OCI-M2 (cell line): ENCODE measurements at regions not wholly inside any gene's neighbourhood (a gene's known extent, or its start where the extent isn't known, plus 50 kb on each side); places are given as distances from the start of the nearest gene placed in this dataset.
"Not testable (repeated sequence)": the region's sequence is repeated elsewhere in the genome, so short reads cannot be mapped to it uniquely, and the experiment has no call there.

ENCODE experiments used
- DNase-seq: peaks from one replicate; lab custom pipeline; 2025; ENCODE audit not compliant: unreplicated experiment; lab: John Stamatoyannopoulos, UW

DNA sequence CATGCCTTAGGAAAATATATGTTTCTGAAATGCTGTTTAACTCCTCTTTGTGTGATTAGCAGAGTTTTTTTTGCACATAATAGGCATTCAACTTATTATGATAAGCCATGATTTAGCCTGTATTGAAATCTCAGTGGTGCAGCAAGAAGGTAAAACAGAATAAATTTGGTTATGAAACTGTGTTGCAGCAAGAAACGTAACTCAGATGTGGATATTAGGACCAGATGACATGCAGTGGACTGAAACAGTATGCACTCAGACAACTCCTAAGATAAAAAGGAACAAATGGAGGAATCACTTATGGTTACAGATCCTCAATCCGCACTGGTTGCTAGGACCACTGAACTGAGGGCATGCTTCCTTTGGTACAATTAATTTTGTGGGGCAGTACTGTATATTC is 254.2 kb upstream of the HSF2 start:
- no peak for DNase-seq

DNA sequence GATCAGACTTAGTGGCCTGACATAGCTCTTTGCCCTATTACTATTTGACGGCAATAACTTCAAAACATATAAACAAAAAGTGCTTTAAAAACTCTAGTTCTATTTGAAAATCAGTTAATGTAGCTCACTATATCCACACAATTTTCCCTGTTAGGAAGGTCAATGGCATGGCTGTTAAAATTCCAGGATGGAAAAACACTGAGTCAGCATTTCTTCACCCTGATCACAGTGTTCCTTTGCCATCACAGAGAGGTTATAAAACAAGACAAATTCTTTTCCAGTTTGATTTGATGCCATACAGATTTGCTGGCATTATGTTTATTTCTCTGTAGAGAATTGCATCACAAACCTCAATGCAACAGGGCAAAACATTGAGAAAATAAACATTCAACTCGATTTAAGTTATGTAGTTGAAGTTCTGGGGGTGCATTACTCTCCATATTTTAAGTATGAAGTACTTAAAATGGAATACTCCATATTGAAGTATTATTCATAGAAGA is 253.7 kb upstream of the HSF2 start:
- no peak for DNase-seq

DNA sequence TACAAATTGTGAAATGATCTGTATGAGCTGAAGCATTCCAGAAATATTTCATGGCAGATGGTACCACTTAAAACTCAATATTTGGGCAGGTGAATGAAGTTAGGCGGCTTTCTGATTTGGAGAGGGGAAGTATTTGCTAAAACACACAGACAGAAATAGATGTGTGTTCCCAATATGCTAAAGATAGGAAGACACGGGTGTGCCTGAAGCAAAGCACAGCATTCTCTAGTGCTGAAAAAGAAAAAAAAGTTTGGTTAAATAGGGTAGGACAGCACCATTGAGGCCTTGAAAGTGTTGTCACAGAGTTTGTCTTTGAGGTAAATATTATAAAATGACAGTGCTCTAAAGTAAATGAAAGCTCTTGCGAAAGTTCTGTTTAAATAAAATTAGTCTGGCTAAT is 252.2 kb upstream of the HSF2 start:
- no peak for DNase-seq

DNA sequence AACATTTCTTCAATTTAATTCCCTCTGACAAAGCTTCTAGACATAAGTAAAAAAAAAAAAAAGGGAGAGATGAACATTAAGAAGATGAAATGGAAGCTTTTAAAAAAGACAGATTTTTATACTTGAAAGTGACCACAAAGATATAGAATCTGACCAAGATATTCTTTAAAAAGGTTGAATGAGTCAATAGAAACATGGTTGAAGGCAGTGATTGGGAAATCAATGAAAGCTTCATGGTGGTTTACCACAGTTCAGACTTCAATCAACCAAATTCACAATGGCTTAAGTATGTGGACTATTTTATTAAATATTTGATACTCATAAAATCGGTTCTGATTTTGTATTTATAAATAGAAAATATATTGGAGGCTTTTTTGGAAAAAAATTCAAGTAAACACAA is 248.4 kb upstream of the HSF2 start:
- DNase-seq, result no peak

DNA sequence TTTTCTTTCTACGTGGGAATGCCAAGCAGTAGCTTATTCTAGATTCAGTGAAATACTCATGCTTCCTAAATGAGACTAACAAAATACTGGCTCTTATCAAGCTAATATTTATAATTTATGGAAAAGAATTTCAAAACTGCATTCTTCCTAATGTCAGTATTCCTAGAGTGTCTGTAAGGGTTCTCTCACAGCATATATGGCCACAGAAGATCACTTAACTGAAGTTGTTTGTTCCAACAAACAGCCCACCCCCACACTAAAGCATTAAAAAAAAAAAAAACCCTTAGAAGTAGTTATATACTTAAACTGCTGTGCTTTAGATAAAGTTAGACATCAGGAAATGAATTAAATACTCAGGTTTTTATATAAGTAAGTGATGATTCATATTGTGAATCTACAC is 247.7 kb upstream of the HSF2 start:
- DNase-seq, result no peak

DNA sequence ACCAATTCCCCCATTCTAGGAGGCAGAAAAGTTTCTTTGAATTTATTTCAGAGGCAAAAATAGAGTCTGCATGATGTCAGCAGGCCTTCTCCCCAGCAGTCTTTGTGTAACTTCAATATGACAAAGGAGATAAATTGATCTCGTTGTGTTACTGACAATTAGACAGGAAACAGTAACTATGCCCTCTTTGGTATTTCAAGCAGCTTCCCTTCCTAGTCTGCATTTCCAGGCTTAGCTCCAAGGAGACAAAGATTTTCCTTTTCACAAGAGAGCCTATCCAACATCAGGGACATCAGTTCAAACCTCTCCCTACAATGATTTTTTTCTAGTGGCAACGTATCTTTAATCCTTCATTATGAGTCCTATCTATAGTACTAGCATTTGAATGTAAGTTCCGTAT is 245.9 kb upstream of the HSF2 start:
- no peak for DNase-seq

DNA sequence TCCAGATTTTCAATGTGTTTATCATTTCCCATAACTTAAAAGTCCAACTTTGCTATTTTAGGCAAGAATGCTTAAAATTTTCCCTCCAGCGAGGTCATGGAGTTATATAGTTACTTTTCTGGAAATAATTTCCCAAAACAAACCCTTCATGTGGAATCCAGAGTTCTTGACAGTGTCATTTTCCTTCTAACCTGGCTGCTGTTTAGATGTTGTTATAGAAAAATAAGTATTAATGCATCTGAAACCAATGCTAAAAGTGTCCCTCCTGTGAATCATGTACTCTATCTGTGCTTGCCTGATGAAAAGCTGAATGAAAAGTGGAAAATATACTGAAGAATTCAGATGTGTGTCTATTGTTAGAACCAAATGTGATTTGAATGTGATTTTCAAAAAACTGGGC is 245.3 kb upstream of the HSF2 start:
- DNase-seq, result no peak

DNA sequence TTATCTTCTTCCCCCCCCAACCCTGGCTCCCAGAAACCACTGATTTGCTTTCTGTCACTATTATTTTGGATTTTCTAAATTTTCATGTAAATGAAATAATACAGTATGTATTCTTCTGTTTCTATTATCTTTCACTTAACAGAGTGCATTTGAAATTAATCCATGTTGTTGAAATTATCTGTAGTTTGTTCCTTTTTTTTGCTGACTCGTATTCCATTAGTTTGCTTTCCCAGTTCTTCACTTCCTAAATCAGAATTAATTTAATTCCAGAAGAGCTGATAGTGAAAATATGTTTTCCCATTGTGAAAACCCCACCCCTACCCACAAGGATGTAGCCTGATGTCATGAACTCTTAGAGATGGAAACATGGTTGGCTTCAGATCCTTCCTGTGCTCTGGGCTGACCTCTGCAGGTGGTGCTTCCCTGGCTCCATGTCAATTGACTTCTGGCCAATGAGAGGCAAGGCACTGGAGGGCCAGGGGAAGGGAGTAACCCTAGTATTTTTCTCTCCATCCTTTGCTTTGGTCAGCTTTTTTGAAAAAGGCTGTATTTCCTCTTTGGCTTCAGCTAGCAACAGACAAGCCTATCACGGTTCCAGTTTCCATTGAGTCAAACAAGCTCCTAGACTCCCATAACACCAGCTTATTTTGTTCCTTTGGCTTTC is 244.4 kb upstream of the HSF2 start:
- no peak for DNase-seq

DNA sequence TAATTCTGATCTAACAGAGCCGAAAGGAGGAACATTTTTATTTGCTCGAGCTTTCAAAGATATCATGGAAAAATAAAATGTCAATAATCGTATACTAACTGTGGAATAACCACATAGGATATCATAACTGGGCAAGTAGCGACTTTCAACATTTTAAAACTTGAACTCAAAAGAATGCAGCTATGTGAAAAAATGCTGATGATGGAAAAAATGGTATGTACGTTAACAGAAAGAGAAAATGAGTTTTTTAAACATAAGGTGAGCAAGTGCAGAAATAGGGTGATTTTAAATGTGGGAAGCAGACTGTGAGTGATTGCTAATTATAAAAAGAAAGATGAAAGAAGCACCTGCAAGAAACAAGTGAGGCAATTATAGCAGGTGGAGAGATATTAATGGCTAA is 238.3 kb upstream of the HSF2 start:
- DNase-seq, result no peak

DNA sequence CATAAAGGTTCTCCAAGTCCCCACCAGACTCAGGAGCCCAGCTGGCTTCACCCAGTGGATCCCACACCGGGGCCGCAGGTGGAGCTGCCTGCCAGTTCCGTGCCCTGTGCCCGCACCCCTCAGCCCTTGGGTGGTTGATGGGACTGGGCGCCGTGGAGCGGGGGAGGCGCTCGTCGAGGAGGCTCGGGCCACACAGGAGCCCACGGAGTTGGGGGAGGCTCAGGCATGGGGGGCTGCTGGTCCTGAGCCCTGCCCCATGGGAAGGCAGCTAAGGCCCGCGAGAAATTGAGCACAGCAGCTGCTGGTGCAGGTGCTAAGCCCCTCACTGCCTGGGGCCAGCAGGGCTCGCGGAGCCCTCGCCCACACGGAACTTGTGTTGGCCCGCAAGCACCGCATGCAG is 234.4 kb upstream of the HSF2 start:
- no peak for DNase-seq

DNA sequence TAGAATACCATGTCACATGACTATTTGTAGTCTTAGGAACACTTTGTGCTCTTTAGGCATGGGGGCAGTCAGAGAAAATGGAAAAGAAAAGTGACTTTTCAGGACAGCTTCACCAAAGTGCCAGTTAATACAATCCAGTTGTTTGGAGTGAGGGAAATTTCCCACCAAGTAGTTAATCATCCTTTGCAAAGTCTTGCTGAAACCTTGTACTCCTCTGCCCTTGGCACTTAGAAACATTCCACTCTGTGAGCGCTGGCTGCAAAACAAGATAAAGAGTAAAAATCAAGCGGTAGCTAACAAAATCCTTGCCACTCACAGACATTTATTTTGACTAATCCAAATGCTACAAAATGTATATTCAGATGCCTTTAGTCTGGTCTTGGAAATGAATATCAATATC is 229.2 kb upstream of the HSF2 start:
- DNase-seq, result no peak

DNA sequence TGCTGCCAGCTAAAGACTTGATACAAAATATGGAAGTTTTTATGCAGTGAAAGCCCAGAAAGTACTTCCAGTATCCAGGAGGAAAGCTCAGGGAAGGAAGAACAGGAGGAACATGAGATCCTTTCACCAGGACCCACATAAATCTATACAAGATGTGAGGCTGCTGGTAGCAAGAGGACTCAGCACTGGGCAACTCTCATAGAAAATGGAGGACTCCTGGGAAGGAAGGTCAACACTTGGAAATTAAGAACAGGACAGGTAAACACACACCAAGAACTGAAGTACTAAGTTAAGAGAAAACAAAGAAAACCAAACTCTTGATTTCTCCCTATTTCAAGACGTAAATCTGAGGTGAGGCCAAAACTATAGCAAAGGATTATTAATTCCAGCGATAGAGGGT is 220.5 kb upstream of the HSF2 start:
- no peak for DNase-seq

DNA sequence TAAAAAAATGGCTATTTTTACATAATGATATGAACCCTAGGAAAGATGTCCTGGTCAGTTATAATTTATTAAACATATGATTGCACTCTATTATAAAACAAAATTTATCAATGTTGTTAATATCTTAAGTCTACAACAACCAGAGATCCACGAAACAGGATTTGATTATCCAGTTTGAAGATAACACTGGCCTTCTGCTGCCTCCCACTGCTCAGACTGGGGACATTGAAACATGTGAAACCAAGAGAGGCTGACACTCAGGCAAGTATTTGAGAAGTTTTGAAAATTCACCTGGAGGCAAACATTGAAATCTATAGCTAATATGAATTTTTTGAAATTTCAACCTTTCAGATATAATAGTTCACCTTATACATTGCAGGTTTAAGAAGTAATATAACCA is 219.3 kb upstream of the HSF2 start:
- DNase-seq, result no peak

DNA sequence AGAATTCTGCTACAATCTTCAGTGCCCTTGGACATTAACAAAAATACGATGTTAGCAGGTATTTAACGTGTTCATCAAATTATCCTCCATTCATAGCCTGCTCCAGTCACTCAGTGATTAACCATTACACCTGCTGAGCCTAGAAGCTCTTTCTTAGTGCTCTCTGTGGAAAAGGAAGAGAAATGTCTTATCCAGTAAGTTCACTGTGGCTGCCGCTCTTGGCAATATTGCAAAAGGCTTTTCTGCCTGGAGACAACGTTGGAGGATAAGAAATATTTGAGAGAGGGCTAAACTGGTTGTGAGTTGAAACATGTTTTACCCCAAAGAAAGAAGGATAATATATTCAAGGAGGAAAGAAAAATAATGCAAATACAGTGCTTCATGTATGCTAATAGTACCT is 217.4 kb upstream of the HSF2 start:
- DNase-seq, result no peak

DNA sequence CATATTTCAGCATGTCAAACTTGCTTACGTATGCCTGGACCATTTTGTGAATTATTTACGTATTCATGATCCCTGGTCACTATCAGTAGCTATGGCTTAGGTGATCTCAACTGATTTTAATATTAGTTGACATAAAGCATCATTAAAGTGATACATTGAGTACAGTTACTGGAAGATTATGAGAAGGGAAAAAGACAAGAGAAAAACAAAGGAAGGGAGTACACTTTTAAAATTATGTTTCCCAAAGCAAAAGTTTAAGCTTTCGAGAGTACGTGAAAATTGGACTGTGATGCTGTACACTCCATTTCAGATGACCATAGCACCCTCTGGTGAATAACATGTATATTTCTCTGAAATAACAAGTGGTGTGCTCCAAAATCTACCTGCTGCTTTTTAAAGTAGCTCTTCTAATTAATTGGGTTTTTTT is 215.0 kb upstream of the HSF2 start:
- DNase-seq, result no peak

DNA sequence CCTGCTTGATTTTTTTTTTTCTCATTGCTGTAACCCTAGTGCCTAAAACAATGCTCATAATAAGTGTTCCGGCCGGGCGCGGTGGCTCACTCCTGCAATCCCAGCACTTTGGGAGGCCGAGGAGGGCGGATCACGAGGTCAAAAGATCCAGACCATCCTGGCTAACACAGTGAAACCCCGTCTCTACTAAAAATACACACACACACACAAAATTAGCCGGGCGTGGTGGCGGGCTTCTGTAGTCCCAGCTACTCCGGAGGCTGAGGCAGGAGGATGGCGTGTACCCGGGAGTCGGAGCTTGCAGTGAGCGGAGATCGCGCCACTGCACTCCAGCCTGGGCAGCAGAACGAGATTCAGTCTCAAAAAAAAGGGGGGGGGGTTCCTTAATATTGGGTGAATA is 214.0 kb upstream of the HSF2 start:
- not testable (repeated sequence) for DNase-seq

DNA sequence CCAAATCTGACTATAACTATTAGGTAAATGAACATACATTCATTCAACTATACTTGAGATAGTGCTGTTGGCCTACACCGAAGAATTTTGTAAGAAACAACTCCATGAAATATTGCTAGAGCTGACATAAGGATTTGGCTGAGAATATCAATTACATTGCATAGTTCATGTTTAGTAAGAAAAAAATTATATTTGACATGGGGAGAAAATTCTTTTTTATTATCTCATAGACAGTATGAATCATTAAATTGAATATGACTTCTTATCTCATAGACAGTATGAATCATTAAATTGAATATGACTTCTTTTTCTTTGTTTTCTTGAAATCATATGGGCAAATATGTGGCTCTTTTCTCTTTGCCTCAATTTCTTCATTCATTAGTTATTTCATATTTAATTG is 212.3 kb upstream of the HSF2 start:
- DNase-seq, result no peak

DNA sequence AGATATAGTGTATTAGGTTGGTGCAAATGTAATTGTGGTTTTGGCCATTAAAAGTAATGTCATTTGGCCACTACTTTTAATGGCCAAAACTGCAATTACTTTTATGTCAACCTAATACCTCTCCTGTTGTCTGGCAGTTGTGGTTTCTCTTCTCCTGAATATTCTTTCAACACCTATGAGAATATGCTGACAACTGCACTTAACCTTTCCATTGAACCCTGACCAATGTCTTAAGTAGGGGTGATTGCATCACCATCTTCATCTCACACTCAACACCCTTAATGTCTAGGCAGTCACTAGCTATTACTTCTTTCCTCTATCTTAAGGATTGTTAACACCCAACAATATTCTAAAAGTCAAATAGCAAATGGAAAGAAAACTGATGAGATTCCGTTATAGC is 200.5 kb upstream of the HSF2 start:
- DNase-seq, result no peak

DNA sequence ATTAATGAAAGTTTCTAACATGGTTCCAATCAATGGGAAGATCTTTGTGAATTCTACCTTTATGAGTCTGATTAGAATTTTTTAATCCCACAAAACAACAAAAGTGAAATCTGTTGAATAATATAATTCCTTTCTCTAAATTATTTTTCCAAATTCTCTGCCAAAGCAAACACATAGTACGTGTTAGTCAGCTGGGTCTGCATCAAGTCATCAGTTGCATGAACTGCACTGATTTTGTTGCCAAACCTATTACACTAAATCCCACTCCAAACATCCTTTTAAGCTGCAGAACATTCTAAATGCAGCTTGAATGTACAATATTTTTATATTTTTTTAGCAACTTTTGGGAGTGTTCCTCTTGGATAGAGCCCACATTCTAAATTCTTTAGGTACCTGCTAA is 199.0 kb upstream of the HSF2 start:
- DNase-seq, result no peak

DNA sequence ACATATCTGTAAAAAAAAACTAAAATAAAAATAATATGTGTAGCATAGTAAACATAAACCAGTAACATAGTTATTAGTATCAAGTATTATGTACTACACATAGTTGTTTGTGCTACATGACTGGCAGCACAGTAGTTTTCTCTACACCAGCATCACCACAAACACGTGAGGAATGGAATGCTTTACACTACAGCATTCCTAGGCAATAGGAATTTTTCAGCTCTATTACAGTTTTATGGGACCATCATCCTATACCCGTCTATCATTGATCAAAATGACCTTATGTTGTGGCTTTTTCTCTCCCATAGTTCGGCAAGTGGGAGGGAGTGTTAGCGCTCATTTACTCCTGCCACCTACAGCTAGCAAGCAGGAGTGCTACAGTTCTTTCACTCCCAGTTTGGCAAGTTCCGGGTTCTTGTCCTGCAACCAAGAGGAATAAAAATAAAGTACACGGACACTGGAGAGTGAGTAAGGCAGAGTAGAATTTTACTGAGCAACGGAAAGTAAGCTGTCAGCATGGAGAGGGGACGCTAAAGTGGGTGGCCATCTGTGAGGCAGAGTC is 196.8 kb upstream of the HSF2 start:
- DNase-seq, result no peak

DNA sequence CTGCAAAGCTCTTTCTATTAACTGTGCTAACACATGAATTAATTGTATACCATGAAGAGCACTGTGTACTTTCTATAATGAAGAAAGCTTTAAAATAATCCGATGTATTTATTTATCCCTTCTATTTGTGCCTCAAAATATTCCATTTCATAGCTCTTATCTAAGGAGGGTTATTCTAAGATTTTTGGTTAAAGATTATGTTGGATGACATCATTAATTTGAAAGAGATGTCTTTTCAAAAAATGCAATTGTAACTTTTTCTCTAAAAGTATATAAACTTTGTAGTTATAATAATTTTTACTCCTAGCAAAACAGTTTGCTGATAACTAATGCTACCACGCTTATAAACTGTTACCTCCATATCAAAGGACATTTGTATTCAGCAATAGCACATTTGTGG is 192.4 kb upstream of the HSF2 start:
- no peak for DNase-seq

DNA sequence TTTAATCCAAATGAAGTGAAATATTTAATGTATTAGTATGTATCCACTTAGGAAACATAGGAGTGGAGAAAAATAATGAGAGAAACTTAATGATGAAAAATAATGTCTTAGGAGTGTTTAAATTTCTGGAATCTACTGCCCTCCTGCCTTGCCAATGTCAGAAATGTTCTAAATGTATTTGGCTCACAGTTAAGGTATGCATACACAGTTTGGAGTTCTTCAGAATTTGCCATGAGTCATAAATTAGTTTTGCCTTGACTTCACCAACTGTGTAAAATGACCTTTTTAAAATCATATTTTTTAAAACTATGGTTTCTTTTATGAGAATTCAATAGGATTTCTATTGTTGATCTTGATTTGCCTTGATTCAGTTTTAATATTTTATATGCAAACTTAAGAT is 191.7 kb upstream of the HSF2 start:
- DNase-seq, result no peak

DNA sequence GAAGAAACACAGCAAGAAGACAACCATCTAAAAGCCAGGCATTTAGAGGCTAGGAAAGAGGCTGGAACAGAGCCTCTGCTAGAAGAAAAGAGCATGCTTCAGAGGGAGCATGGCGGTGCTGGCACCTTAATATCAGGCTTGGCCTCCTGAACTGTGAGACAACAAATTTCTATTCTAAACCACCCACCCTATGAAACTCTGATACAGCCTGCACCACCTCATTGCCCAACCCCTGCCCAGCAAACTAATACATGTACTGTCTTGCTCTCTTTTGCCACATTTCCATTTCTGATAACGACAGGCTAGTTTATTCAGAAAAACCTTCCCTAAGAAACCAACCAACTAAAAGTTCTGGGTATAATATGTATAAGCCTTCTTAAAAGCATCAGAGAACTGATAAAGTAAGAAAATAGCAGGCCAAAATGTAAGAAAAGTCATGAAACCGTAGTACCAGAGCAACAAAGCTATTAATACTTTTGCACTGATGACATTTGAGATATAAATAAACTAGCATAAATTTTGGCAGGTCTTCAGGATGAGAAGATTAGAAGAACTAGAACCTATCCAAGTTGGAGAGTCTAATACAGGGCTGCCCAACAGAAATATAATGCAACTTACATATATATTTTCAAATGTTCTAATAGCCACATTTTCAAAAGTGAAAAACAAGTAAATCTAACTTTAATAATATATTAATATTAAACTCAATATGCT is 184.7 kb upstream of the HSF2 start:
- no peak for DNase-seq
